Mesothelial cell of epicardium (in vitro differentiated cells): ENCODE measurements at regions not wholly inside any gene's neighbourhood (a gene's known extent, or its start where the extent isn't known, plus 50 kb on each side); places are given as distances from the start of the nearest gene placed in this dataset.
"Not testable (repeated sequence)": the region's sequence is repeated elsewhere in the genome, so short reads cannot be mapped to it uniquely, and the experiment has no call there.

Experiments used
- DNase-seq, 2 experiments: peaks; one replicate each; pipeline ENCODE4 v3.0.0; 2021; ENCODE audit warnings: low spot score in 2 of 2; ENCODE audit not compliant: unreplicated experiment in 2 of 2
- H3K27ac Mint-ChIP-seq: 2 replicates; pipeline ENCODE4 v1.8.0; 2021; ENCODE audit warnings: mixed read lengths
- H3K27me3 Mint-ChIP-seq: 2 replicates; pipeline ENCODE4 v1.8.0; 2021; ENCODE audit warnings: low read depth, mixed read lengths
- H3K36me3 Mint-ChIP-seq: 2 replicates; pipeline ENCODE4 v1.8.0; 2021; ENCODE audit warnings: mixed read lengths
- H3K4me1 Mint-ChIP-seq: 2 replicates; pipeline ENCODE4 v1.8.0; 2021; ENCODE audit warnings: mixed read lengths
- H3K4me3 Mint-ChIP-seq: 2 replicates; pipeline ENCODE4 v1.8.0; 2021; ENCODE audit warnings: mild to moderate bottlenecking, moderate library complexity, mixed read lengths
- H3K9me3 Mint-ChIP-seq: 2 replicates; pipeline ENCODE4 v1.8.0; 2021; ENCODE audit warnings: mixed read lengths
- TF ChIP-seq, protein P1 (sequence below): fragments of 200-600 bp; sonication (generic); IDR thresholded peaks from one replicate; pipeline ENCODE4 v1.5.0; 2021; ENCODE audit warnings: antibody characterized with exemption; ENCODE audit not compliant: unreplicated experiment

DNA sequence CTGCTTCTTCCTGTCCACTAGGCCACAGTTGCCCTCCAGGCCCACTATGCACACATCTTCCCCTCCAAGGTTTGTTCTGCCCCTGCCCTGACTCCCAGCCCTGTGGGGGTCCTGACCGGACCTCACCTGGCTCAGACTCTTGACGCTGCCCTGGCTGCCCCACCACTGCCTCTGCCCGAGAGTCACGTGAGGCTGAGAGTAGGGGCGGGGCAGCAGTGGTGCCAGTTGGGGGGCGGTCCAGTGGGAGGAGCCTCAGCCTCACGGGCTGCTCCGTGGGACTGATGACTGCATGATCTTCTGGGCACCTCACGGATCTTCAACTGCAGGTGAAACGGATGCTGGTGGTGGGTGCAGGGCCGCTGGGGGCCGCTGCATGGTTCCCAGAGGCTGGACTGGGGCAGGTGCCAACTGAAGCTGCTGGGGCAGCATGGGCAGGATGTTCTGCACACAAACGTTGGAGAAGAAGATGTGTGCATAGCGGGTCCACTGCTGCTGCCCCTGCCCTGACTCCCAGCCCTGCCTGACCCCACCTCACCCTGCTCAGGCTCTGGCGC lies 77.6 kb downstream of the HHIPL2 start:
- H3K4me3 Mint-ChIP-seq, H3K4me1 Mint-ChIP-seq, H3K27ac Mint-ChIP-seq, H3K9me3 Mint-ChIP-seq, DNase-seq, H3K36me3 Mint-ChIP-seq, H3K27me3 Mint-ChIP-seq: not testable (repeated sequence)

GRCh38 chr1:222466150-222466865 lies 81.6 kb downstream of the HHIPL2 start:
- Mint-ChIP-seq H3K36me3 (no peaks in the 10 kb centered on the region), H3K4me1 (peaks cover 10% of the 10 kb centered on the region), H3K9me3 (no peaks in the 10 kb centered on the region), H3K27ac (no peak overlapping the region), H3K4me3 (no peak overlapping the region), H3K27me3 (peaks cover 11% of the 10 kb centered on the region)
- TF ChIP-seq, protein P1, sequence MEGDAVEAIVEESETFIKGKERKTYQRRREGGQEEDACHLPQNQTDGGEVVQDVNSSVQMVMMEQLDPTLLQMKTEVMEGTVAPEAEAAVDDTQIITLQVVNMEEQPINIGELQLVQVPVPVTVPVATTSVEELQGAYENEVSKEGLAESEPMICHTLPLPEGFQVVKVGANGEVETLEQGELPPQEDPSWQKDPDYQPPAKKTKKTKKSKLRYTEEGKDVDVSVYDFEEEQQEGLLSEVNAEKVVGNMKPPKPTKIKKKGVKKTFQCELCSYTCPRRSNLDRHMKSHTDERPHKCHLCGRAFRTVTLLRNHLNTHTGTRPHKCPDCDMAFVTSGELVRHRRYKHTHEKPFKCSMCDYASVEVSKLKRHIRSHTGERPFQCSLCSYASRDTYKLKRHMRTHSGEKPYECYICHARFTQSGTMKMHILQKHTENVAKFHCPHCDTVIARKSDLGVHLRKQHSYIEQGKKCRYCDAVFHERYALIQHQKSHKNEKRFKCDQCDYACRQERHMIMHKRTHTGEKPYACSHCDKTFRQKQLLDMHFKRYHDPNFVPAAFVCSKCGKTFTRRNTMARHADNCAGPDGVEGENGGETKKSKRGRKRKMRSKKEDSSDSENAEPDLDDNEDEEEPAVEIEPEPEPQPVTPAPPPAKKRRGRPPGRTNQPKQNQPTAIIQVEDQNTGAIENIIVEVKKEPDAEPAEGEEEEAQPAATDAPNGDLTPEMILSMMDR = no peak
- DNase-seq = no peak

- H3K4me3 Mint-ChIP-seq = peak overlapping the region; percentile 80
- H3K27ac Mint-ChIP-seq = peak overlapping the region; percentile 92
- DNase-seq = peak; percentile 75 to 93
- H3K4me1 Mint-ChIP-seq = peaks cover 10% of the 10 kb centered on the region
- H3K9me3 Mint-ChIP-seq = no peaks in the 10 kb centered on the region
- TF ChIP-seq, protein P1 = peak; percentile 100
- peaks cover 11% of the 10 kb centered on the region for H3K27me3 Mint-ChIP-seq
- no peaks in the 10 kb centered on the region for H3K36me3 Mint-ChIP-seq
These were observed 82.5 kb downstream of the HHIPL2 start for GRCh38 chr1:222465211-222466041.

DNA sequence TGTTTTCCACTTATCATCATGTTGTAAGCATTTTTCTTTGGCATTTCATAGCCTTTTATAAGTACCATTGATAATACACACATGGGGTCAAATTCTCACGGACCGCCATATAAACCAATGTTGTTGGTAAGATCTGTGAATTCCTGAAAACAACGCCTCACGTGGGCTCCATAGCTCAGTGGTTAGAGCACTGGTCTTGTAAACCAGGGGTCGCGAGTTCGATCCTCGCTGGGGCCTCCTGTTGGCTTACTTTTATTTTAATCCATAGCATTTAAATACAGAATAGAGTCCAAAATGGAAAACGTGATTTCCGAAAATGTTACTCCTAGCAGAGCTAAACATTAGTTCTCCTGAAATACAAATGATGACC lies 83.1 kb downstream of the HHIPL2 start:
- DNase-seq = peak; percentile 31 to 62
- H3K27me3 Mint-ChIP-seq = peaks cover 11% of the 10 kb centered on the region
- H3K27ac Mint-ChIP-seq = peak overlapping the region; percentile 69
- TF ChIP-seq, protein P1 = no peak
- peak overlapping the region; percentile 80 for H3K4me3 Mint-ChIP-seq
- H3K36me3 Mint-ChIP-seq = no peaks in the 10 kb centered on the region
- peaks cover 10% of the 10 kb centered on the region for H3K4me1 Mint-ChIP-seq
- H3K9me3 Mint-ChIP-seq = no peaks in the 10 kb centered on the region

- peaks cover 10% of the 10 kb centered on the region for H3K4me1 Mint-ChIP-seq
- H3K4me3 Mint-ChIP-seq = no peak overlapping the region
- no peak overlapping the region for H3K27ac Mint-ChIP-seq
- peaks cover 11% of the 10 kb centered on the region for H3K27me3 Mint-ChIP-seq
- TF ChIP-seq, protein P1 = no peak
- no peaks in the 10 kb centered on the region for H3K36me3 Mint-ChIP-seq
- DNase-seq = no peak
- H3K9me3 Mint-ChIP-seq = peaks cover 7% of the 10 kb centered on the region
These were observed 84.7 kb downstream of the HHIPL2 start for GRCh38 chr1:222463059-222463730.

DNA sequence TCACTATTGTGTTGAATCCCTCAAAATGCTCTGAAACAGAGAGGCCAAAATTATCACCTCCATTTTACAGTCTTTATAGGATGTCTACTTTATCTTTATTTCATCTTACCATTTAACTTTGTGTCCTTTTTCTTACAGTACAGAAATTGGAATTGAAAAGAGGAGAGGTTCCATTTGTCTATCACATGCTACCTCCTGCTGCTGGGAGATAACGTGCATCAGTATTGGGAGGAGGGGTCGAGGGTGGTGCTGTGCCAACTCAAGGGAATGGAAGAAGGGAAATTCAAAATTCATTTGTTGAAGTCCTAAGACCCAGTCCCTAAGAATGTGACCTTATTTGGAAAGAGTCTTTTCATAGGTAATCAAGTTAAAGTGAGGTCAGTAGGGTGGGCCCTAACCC lies 85.3 kb downstream of the HHIPL2 start:
- H3K27me3 Mint-ChIP-seq = peaks cover 11% of the 10 kb centered on the region
- TF ChIP-seq, protein P1 = no peak
- peaks cover under 1% of the 10 kb centered on the region for H3K36me3 Mint-ChIP-seq
- H3K4me1 Mint-ChIP-seq = peaks cover 10% of the 10 kb centered on the region
- DNase-seq = no peak
- no peak overlapping the region for H3K4me3 Mint-ChIP-seq
- H3K27ac Mint-ChIP-seq = no peak overlapping the region
- peaks cover 9% of the 10 kb centered on the region for H3K9me3 Mint-ChIP-seq
